ENCODE measurements at regions not wholly inside any gene's neighbourhood (a gene's known extent, or its start where the extent isn't known, plus 50 kb on each side); places are given as distances from the start of the nearest gene placed in this dataset.
"Not testable (repeated sequence)": the region's sequence is repeated elsewhere in the genome, so short reads cannot be mapped to it uniquely, and the experiment has no call there.

DNA sequence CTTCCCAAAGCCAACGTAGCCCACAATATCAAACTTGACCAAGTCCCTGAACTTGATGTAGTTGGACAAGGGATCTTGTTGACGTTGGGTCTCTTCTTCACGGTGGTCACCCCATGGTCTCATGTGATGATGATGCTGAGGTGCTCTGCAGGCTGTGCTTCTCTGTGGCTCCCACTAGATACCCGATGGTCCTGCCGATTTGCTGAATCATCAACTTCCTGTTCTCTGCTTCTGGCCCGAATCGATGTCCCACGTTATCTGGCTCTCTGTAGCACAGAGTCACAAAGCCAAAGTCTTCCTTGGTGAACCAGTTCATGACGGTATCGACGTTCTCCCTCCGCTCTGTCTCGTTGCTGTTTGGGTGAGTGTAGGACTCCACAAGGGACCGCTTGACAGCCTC, 201.0 kb downstream of the ADRA2C start:
- H3K27me3 ChIP-seq (replicated peaks in 1 of 2; ENCODE audit: control insufficient read depth in 2 of 2, extremely low read depth in 1 of 2, insufficient read depth in 2 of 2, low read length in 1 of 2); H3K4me1 Mint-ChIP-seq; H3K9me3 ChIP-seq; H3K4me3 ChIP-seq (ENCODE audit: control insufficient read depth in 1 of 2, extremely low read depth in 1 of 2, low read length in 1 of 2); H3K36me3 ChIP-seq (ENCODE audit: control insufficient read depth in 2 of 2, extremely low read depth in 1 of 2, insufficient read depth in 1 of 2, low read length in 1 of 2); H3K27ac ChIP-seq (ENCODE audit: low read length); H3K36me3 Mint-ChIP-seq; CTCF ChIA-PET; POLR2A ChIA-PET; H3K4me3 Mint-ChIP-seq; ATAC-seq (replicated peaks in 1 of 4); H3K9me3 Mint-ChIP-seq; H3K27ac Mint-ChIP-seq; H3K4me1 ChIP-seq (ENCODE audit: control insufficient read depth in 1 of 2, extremely low read depth in 1 of 2, insufficient read depth in 2 of 2, low read length in 2 of 2); DNase-seq: not testable (repeated sequence)
- 85% methylated on average over 2 of the region's 14 CpGs for WGBS (ENCODE audit: insufficient coverage)
- peaks cover 16 to 18% of the 10 kb centered on the region in 2 donors for H3K27me3 Mint-ChIP-seq

DNA sequence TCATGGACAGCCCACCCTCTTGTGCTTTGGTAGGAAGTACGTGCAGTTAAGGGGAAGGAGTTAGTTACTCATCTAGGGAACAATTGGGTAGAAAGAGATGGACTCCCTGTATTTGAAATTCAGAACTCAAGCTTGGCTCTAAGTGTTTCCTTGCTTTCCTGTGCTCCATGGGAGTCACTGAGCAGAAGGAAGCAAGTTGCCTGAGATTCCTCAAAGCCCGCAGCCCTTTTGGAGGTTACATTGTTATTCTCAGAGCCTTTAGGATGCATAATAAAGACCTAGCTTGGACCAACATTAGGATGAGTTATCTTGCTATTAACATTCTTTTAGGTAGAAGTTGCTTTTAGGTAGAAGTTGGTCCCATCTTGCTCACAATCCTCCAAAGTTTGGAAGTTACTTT, 206.4 kb downstream of the ADRA2C start:
- ATAC-seq (replicated peaks in 1 of 4); H3K27me3 ChIP-seq (replicated peaks in 1 of 2; ENCODE audit: control insufficient read depth in 2 of 2, extremely low read depth in 1 of 2, insufficient read depth in 2 of 2, low read length in 1 of 2); H3K9me3 ChIP-seq; H3K4me3 Mint-ChIP-seq; H3K4me3 ChIP-seq (ENCODE audit: control insufficient read depth in 1 of 2, extremely low read depth in 1 of 2, low read length in 1 of 2); H3K36me3 Mint-ChIP-seq; H3K36me3 ChIP-seq (ENCODE audit: control insufficient read depth in 2 of 2, extremely low read depth in 1 of 2, insufficient read depth in 1 of 2, low read length in 1 of 2); H3K9me3 Mint-ChIP-seq; H3K4me1 ChIP-seq (ENCODE audit: control insufficient read depth in 1 of 2, extremely low read depth in 1 of 2, insufficient read depth in 2 of 2, low read length in 2 of 2); H3K27ac ChIP-seq (ENCODE audit: low read length); DNase-seq; H3K4me1 Mint-ChIP-seq; POLR2A ChIA-PET; H3K27ac Mint-ChIP-seq; CTCF ChIA-PET: not testable (repeated sequence)
- H3K27me3 Mint-ChIP-seq = peaks cover 30 to 33% of the 10 kb centered on the region in 2 donors
- WGBS (ENCODE audit: insufficient coverage) = 50% methylated on average over 1 of the region's 2 CpGs

DNA sequence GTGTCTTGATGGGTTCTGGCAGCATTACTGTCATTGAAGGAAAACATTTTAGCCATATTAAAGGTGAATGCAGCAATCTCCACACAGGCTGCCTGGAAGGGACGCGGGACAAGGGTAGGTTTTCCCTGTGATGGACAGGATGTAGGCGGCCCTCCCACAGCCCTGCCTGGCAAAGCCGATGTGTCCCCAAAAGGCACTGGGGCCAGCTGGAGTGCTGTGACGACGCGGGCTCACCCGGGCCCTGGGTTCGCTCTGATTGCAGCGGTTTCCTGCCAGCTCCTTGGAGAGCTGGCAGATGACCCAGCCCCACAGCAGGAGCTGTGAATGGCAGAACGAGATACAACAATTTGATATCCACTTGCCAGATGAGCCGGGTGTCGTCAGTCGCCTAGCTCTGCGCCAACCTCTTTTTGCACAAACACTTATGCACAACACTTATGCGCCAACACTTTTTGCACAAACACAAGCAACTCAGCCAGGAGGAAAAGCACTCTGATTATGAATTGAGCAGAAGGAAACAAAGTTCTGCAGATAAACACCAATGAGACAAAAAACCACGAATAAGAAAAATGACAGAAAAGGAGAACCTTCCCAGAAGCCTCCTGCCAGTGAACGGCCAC, 207.5 kb downstream of the ADRA2C start:
- DNase-seq; H3K27ac ChIP-seq (ENCODE audit: low read length); CTCF ChIA-PET; H3K4me3 ChIP-seq (ENCODE audit: control insufficient read depth in 1 of 2, extremely low read depth in 1 of 2, low read length in 1 of 2); H3K27ac Mint-ChIP-seq; H3K36me3 Mint-ChIP-seq; H3K4me3 Mint-ChIP-seq; H3K9me3 Mint-ChIP-seq; H3K36me3 ChIP-seq (ENCODE audit: control insufficient read depth in 2 of 2, extremely low read depth in 1 of 2, insufficient read depth in 1 of 2, low read length in 1 of 2); POLR2A ChIA-PET; H3K4me1 ChIP-seq (ENCODE audit: control insufficient read depth in 1 of 2, extremely low read depth in 1 of 2, insufficient read depth in 2 of 2, low read length in 2 of 2); H3K9me3 ChIP-seq; H3K4me1 Mint-ChIP-seq; H3K27me3 ChIP-seq (replicated peaks in 1 of 2; ENCODE audit: control insufficient read depth in 2 of 2, extremely low read depth in 1 of 2, insufficient read depth in 2 of 2, low read length in 1 of 2); ATAC-seq (replicated peaks in 1 of 4): not testable (repeated sequence)
- peaks cover 33 to 34% of the 10 kb centered on the region in 2 donors for H3K27me3 Mint-ChIP-seq
- WGBS (ENCODE audit: insufficient coverage) = 48% methylated on average over 7 of the region's 18 CpGs

DNA sequence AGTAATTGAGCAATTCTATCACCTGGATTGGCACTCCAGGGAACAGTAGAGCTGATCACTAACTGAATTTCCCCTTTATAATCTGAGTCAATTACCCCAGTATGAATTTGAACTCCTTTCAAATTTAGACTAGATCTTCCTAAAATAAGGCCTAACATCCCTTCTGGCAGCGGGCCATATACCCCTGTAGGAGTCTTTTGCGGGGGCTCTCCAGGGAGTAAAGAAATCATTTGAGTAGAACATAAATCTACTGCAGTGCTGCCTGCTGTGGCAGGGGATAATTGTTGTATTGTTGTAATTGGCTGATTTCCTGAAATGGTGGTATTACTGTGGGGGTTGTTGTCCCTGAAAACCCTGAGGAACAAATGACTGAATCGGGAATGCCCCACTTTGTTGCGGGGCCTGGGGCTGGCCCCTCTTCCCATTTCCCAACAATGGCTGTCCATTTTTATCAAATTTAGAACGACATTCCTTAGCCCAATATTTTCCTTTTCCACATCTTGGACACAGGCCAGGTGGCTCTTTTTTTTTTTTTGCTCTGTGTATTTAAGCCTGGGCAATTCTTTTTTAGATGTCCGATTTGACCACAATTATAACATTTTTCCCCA, 217.4 kb downstream of the ADRA2C start:
- H3K36me3 ChIP-seq (ENCODE audit: control insufficient read depth in 2 of 2, extremely low read depth in 1 of 2, insufficient read depth in 1 of 2, low read length in 1 of 2); H3K27ac Mint-ChIP-seq; H3K27me3 ChIP-seq (replicated peaks in 1 of 2; ENCODE audit: control insufficient read depth in 2 of 2, extremely low read depth in 1 of 2, insufficient read depth in 2 of 2, low read length in 1 of 2); H3K9me3 Mint-ChIP-seq; H3K4me3 Mint-ChIP-seq; H3K27ac ChIP-seq (ENCODE audit: low read length); POLR2A ChIA-PET; CTCF ChIA-PET; H3K36me3 Mint-ChIP-seq; H3K4me3 ChIP-seq (ENCODE audit: control insufficient read depth in 1 of 2, extremely low read depth in 1 of 2, low read length in 1 of 2); H3K4me1 ChIP-seq (ENCODE audit: control insufficient read depth in 1 of 2, extremely low read depth in 1 of 2, insufficient read depth in 2 of 2, low read length in 2 of 2); H3K9me3 ChIP-seq; DNase-seq; ATAC-seq (replicated peaks in 1 of 4); H3K4me1 Mint-ChIP-seq: not testable (repeated sequence)
- 100% methylated on average over 1 of the region's 6 CpGs for WGBS (ENCODE audit: insufficient coverage)
- peaks cover 8 to 14% of the 10 kb centered on the region in 2 donors for H3K27me3 Mint-ChIP-seq

DNA sequence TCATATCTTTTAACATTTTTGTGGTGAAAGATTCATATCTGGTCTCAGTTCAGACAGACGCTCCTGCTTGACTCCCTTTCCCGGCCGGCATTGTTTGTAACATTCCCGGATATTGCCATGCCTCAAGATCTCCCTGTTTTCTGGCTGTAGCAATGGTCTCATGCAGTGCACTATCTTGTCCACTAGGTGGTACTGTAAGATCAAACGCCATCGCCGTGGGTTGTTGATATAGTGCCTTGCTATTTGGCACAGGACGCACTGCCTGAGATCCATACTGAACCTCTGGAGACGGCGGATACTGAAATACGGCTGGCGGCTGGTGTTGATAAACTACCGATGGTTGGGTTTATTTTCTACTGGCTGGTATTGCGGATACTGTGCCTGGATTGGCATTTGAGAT, 218.6 kb downstream of the ADRA2C start:
- H3K4me1 ChIP-seq (ENCODE audit: control insufficient read depth in 1 of 2, extremely low read depth in 1 of 2, insufficient read depth in 2 of 2, low read length in 2 of 2); H3K4me3 Mint-ChIP-seq; H3K9me3 Mint-ChIP-seq; H3K4me3 ChIP-seq (ENCODE audit: control insufficient read depth in 1 of 2, extremely low read depth in 1 of 2, low read length in 1 of 2); ATAC-seq (replicated peaks in 1 of 4); H3K27ac Mint-ChIP-seq; H3K4me1 Mint-ChIP-seq; H3K36me3 Mint-ChIP-seq; H3K36me3 ChIP-seq (ENCODE audit: control insufficient read depth in 2 of 2, extremely low read depth in 1 of 2, insufficient read depth in 1 of 2, low read length in 1 of 2); H3K27me3 ChIP-seq (replicated peaks in 1 of 2; ENCODE audit: control insufficient read depth in 2 of 2, extremely low read depth in 1 of 2, insufficient read depth in 2 of 2, low read length in 1 of 2); H3K9me3 ChIP-seq; POLR2A ChIA-PET; CTCF ChIA-PET; H3K27ac ChIP-seq (ENCODE audit: low read length): not testable (repeated sequence)
- DNase-seq = peak in 2 of 35 experiments; percentile 3 to 17
- WGBS (ENCODE audit: insufficient coverage) = no CpG with 5 or more reads among the region's 14 CpGs
- peaks cover 9 to 18% of the 10 kb centered on the region in 2 donors for H3K27me3 Mint-ChIP-seq

DNA sequence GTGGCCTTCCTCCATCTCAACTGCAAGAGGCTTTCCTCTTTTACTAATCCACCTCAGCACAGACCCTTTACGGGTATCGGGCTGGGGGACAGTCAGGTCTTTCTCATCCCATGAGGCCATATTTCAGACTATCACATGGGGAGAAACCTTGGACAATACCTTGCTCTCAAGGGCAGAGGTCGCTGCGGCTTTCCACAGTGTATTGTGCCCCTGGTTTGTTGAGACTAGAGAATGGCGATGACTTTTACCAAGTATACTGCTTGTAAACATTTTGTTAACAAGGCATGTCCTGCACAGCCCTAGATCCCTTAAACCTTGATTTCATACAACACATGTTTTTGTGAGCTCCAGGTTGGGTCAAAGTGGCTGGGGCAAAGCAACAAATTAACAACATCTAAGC, 220.2 kb downstream of the ADRA2C start:
- H3K36me3 ChIP-seq (ENCODE audit: control insufficient read depth in 2 of 2, extremely low read depth in 1 of 2, insufficient read depth in 1 of 2, low read length in 1 of 2); ATAC-seq (replicated peaks in 1 of 4); H3K4me1 Mint-ChIP-seq; H3K4me3 Mint-ChIP-seq; DNase-seq; H3K27ac Mint-ChIP-seq; H3K27me3 ChIP-seq (replicated peaks in 1 of 2; ENCODE audit: control insufficient read depth in 2 of 2, extremely low read depth in 1 of 2, insufficient read depth in 2 of 2, low read length in 1 of 2); H3K9me3 ChIP-seq; H3K4me1 ChIP-seq (ENCODE audit: control insufficient read depth in 1 of 2, extremely low read depth in 1 of 2, insufficient read depth in 2 of 2, low read length in 2 of 2); H3K9me3 Mint-ChIP-seq; H3K27ac ChIP-seq (ENCODE audit: low read length); H3K4me3 ChIP-seq (ENCODE audit: control insufficient read depth in 1 of 2, extremely low read depth in 1 of 2, low read length in 1 of 2); H3K36me3 Mint-ChIP-seq; POLR2A ChIA-PET; CTCF ChIA-PET: not testable (repeated sequence)
- H3K27me3 Mint-ChIP-seq = peaks cover 20 to 29% of the 10 kb centered on the region in 2 donors
- WGBS (ENCODE audit: insufficient coverage) = no CpG with 5 or more reads among the region's 5 CpGs

DNA sequence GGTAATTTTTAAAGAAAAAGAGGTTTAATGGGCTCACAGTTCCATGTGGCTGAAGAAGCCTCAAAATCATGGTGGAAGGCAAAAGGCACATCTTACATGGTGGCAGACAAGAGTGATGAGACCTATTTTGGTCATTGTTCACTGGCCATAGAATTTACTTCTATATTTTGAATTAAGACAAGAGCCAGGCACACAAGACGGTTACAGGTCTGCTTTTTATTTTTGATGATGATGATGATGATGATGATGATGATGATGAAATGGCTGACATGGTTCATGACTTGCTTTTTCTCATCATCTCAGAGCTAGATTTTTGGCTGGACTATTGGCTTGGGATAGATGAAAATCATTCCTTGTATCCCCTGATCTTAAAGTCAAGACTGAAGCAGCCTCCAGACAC, 229.3 kb downstream of the OTOP1 start:
- CTCF ChIA-PET; H3K36me3 Mint-ChIP-seq; H3K36me3 ChIP-seq (ENCODE audit: control insufficient read depth in 2 of 2, extremely low read depth in 1 of 2, insufficient read depth in 1 of 2, low read length in 1 of 2); H3K9me3 ChIP-seq; DNase-seq; POLR2A ChIA-PET; H3K4me3 ChIP-seq (ENCODE audit: control insufficient read depth in 1 of 2, extremely low read depth in 1 of 2, low read length in 1 of 2); ATAC-seq (replicated peaks in 1 of 4); H3K27ac ChIP-seq (ENCODE audit: low read length); H3K9me3 Mint-ChIP-seq; H3K27me3 ChIP-seq (replicated peaks in 1 of 2; ENCODE audit: control insufficient read depth in 2 of 2, extremely low read depth in 1 of 2, insufficient read depth in 2 of 2, low read length in 1 of 2); H3K4me1 ChIP-seq (ENCODE audit: control insufficient read depth in 1 of 2, extremely low read depth in 1 of 2, insufficient read depth in 2 of 2, low read length in 2 of 2); H3K4me1 Mint-ChIP-seq; H3K4me3 Mint-ChIP-seq; H3K27ac Mint-ChIP-seq: not testable (repeated sequence)
- WGBS (ENCODE audit: insufficient coverage) = no CpG with 5 or more reads among the region's 1 CpG
- peaks cover 13 to 21% of the 10 kb centered on the region in 2 donors for H3K27me3 Mint-ChIP-seq
